Right lobe of liver (tissue), 6 donors: ENCODE measurements at regions not wholly inside any gene's neighbourhood (a gene's known extent, or its start where the extent isn't known, plus 50 kb on each side); places are given as distances from the start of the nearest gene placed in this dataset.

ENCODE experiments used
- ATAC-seq, 4 donors: fragments of 200-7000 bp; cut with Tn5 transposase; one replicate each; pipeline ENCODE4 v1.9.1; 2020; ENCODE audit warnings: mild to moderate bottlenecking in 4 of 4, moderate library complexity in 4 of 4
- DNase-seq, 3 donors: peaks; one replicate each; pipeline ENCODE4 v3.0.0-alpha.2; 2020
- H3K27ac ChIP-seq, 3 donors: fragments of 200-600 bp; one replicate each; pipeline ENCODE4 v1.8.0; 2022
- H3K27me3 ChIP-seq, 2 donors: fragments of 200-600 bp; one replicate each; pipeline ENCODE4 v1.8.0; 2022
- H3K36me3 ChIP-seq, 4 donors: fragments of 200-600 bp; sonication (generic) in 1 of 4; one replicate each; pipeline versions ENCODE4 v1.5.1 to v1.8.0; 2017 to 2022; ENCODE audit warnings: control low read depth in 1 of 4
- H3K4me1 ChIP-seq, 4 donors: fragments of 200-600 bp; sonication (generic) in 1 of 4; one replicate each; pipeline versions ENCODE4 v1.5.1 to v1.8.0; 2017 to 2022; ENCODE audit warnings: control low read depth in 1 of 4
- H3K4me3 ChIP-seq, 3 donors: fragments of 200-600 bp; one replicate each; pipeline ENCODE4 v1.8.0; 2022
- H3K9me3 ChIP-seq, 4 donors: fragments of 200-600 bp; sonication (generic) in 1 of 4; one replicate each; pipeline versions ENCODE4 v1.5.1 to v1.8.0; 2017 to 2022; ENCODE audit warnings: control low read depth in 1 of 4
- POLR2A ChIP-seq: fragments of 450-650 bp; IDR thresholded peaks from one replicate; pipeline ENCODE4 v1.6.1; 2017; ENCODE audit warnings: antibody characterized with exemption, mild to moderate bottlenecking
- WGBS: methylation state at CpG from one replicate; pipeline ENCODE4 v1.1.6; 2018; ENCODE audit warnings: low coverage, low lambda C conversion rate; ENCODE audit not compliant: insufficient coverage; ENCODE audit errors: missing lambda C conversion rate; 5-methylcytosine and 5-hydroxymethylcytosine counted together
- intact Hi-C, 2 donors: fragments of 100-400 bp; cut with DNase I; formaldehyde crosslinking; loops; one replicate each; pipeline versions ENCODE4 v1.11.2 to v1.14.1; 2022
- TF ChIP-seq, protein P1 (sequence below), 4 donors: fragments of 200-600 bp in 3 of 4; fragments of 450-650 bp in 1 of 4; IDR thresholded peaks; one replicate each; pipeline versions ENCODE4 v1.5.1 to v1.8.0; 2016 to 2022; ENCODE audit warnings: antibody characterized with exemption in 4 of 4, mild to moderate bottlenecking in 2 of 4
- donor health status: DM: no; HTN: yes; CAD: no.
- donor health status: DM: no; HTN: no; CAD: no.
- donor health status: DM: no; HTN: no; CAD: no.
- donor health status: DM: no; HTN: yes; CAD: no.
- donor health status: DM: no; HTN: yes; CAD: no.

DNA sequence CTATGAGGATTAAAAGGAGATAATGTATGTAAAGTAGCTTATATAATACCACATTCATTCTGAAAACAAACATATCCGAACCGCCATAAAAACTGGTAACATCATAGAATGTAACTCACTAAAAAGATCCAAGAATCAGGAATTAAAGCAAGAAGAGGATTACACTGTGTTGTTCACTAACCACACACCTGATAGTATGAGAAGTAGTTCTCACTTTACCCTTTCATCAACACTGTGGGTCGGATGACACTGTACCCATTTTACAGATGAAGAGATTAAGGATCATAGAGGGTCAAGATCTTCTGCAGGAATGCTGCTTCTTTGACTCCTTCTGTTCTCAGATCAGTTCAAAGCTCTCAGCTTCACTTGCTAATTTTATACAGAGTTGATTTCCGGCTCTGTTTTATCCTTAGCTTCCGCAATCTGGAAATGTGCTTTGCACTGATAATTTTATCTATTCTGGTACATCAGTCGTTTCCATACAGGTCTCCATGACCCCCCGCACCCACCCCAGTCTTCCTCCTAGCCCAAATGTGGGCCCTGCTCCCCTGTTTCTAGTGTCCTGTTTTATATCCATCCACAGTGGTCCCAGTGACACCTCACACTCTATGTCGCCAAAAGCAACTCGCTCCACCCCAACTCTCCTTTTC, 288.6 kb upstream of the CCL2 start:
- whole genome bisulfite sequencing: 62% methylated on average over 9 of the region's 9 CpGs

DNA sequence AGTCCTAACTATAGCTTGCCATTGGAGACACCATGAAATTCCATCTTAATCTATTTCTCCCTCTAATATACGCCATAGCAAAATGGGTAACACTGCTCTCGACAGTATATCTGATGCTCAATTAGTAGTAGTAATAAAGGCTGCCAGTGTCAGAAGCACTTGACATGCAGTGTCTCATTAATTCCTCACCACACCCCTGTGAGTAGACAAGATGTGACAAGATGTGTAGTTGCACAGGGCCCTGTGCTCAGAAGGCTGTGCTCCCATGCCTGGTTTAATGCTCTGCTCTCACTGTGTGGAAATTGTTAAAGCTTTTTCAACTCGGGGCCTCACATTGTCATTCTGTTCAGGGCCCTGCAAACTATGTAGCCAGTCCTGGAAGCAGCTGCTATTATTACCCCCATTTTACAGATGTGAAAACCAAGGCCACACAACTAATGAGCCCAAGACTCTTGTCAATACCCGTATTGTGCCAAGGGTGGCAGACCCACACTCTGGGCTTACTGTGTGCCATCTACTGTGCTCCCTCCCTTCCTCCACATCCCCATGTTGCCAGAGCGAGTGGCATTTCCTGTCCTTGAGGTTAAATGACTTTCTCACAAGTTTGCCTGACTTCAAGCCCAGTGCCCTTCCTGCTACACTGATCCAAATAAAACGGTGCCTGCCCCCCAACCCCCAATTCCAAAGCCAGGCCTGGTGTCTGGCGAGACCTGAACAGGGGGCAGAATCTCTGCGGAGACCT, 287.3 kb upstream of the CCL2 start:
- Histone ChIP-seq H3K4me1 (no peaks in the 10 kb centered on the region), H3K9me3 (no peaks in the 10 kb centered on the region), H3K27me3 (no peaks in the 10 kb centered on the region), H3K4me3 (no peak overlapping the region), H3K27ac (no peak overlapping the region), H3K36me3 (no peaks in the 10 kb centered on the region)
- no peak for DNase-seq
- TF ChIP-seq, protein P1, sequence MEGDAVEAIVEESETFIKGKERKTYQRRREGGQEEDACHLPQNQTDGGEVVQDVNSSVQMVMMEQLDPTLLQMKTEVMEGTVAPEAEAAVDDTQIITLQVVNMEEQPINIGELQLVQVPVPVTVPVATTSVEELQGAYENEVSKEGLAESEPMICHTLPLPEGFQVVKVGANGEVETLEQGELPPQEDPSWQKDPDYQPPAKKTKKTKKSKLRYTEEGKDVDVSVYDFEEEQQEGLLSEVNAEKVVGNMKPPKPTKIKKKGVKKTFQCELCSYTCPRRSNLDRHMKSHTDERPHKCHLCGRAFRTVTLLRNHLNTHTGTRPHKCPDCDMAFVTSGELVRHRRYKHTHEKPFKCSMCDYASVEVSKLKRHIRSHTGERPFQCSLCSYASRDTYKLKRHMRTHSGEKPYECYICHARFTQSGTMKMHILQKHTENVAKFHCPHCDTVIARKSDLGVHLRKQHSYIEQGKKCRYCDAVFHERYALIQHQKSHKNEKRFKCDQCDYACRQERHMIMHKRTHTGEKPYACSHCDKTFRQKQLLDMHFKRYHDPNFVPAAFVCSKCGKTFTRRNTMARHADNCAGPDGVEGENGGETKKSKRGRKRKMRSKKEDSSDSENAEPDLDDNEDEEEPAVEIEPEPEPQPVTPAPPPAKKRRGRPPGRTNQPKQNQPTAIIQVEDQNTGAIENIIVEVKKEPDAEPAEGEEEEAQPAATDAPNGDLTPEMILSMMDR (IDR thresholded peaks at IDR 0.05): no peak
- TF ChIP-seq POLR2A: no peak
- WGBS: 56% methylated on average over 5 of the region's 8 CpGs
- intact Hi-C loops: no loop called here
- ATAC-seq: no peak

More for the DNA sequence above, 288.6 kb upstream of the CCL2 start:
- no peak for ATAC-seq
- intact Hi-C loops: no loop called here
- no peaks in the 10 kb centered on the region for H3K4me1 ChIP-seq
- H3K27me3 ChIP-seq: no peaks in the 10 kb centered on the region
- no peaks in the 10 kb centered on the region for H3K9me3 ChIP-seq
- no peaks in the 10 kb centered on the region for H3K36me3 ChIP-seq
- H3K27ac ChIP-seq: no peak overlapping the region
- no peak overlapping the region for H3K4me3 ChIP-seq
- no peak for DNase-seq
- TF ChIP-seq, protein P1 (IDR thresholded peaks at IDR 0.05): no peak
- no peak for TF ChIP-seq POLR2A

DNA sequence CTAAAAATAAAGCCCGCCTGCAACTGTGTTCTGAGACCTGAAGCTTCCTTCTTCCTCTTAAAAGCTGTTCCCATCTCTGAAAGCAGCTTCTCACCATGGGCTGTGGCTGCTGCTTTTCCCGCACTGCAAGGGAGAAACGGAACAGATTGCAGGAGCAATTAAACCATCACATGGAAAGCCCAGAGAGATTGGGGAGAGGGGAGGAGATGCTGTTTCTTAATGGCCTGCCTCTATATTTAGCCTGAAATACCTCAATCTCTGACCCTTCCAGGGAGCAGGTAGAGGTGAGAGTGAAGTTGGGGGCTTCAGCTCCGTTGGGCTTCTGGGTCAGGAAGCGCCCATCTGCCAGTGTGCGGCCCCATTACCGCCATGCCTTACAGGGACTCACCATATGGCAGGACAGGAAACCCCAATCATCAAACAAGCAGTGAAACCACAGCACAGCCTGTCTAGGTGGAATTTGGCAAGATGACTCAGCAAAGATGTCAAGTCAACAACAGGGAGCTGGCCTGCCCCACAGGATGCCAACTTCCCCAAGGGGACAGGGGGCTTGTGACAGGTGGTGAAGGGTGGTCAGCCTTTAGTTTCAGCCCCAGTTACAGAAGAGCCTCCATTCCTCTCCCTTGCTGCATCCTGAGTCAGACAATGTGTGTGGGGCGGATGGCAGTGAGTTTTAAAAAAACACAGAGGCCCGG, 286.6 kb upstream of the CCL2 start:
- ATAC-seq: no peak

DNA sequence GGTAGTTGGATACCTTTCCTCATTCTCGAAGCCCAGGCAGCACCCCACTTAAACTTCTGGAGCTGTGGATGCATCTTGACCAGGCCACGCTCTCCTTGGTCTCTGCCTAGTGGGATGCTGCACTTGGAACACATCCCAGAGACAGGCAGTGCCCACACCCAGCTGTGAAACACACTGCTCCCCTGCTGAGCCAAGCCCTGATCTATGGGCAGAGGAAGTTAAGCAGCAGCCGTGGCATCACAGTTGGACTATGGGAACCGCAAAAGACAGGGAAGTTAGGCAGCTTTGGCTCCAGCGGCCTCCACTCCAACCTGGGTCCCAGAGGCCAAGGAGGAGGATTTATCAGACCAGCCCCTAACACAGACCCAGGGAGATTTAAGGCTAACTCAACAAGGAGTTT, 284.8 kb upstream of the CCL2 start:
- Histone ChIP-seq H3K27ac (no peak overlapping the region), H3K36me3 (no peaks in the 10 kb centered on the region), H3K4me1 (no peaks in the 10 kb centered on the region), H3K4me3 (no peak overlapping the region), H3K27me3 (no peaks in the 10 kb centered on the region), H3K9me3 (no peaks in the 10 kb centered on the region)
- intact Hi-C loops: no loop called here
- DNase-seq (no peak), ATAC-seq (no peak)
- TF ChIP-seq POLR2A: no peak
- TF ChIP-seq, protein P1 (IDR thresholded peaks at IDR 0.05): no peak
- WGBS: 53% methylated on average over 3 of the region's 5 CpGs

More for the DNA sequence above, 286.6 kb upstream of the CCL2 start:
- 56% methylated on average over 6 of the region's 9 CpGs for WGBS
- intact Hi-C loops: no loop called here
- TF ChIP-seq, protein P1 (IDR thresholded peaks at IDR 0.05): no peak
- no peak for TF ChIP-seq POLR2A
- no peak overlapping the region for H3K27ac ChIP-seq
- H3K36me3 ChIP-seq: no peaks in the 10 kb centered on the region
- DNase-seq: no peak
- H3K4me3 ChIP-seq: no peak overlapping the region
- no peaks in the 10 kb centered on the region for H3K4me1 ChIP-seq
- H3K27me3 ChIP-seq: no peaks in the 10 kb centered on the region
- no peaks in the 10 kb centered on the region for H3K9me3 ChIP-seq
